Suprapubic skin (tissue), 4 donors: ENCODE measurements at regions not wholly inside any gene's neighbourhood (a gene's known extent, or its start where the extent isn't known, plus 50 kb on each side); places are given as distances from the start of the nearest gene placed in this dataset.

ENCODE experiments used
- DNase-seq, 2 donors: peaks; one replicate each; pipeline ENCODE4 v3.0.0-alpha.2; 2019; ENCODE audit warnings: low spot score in 2 of 2
- H3K27ac ChIP-seq: fragments of 200-600 bp; sonication (generic); one replicate; pipeline ENCODE4 v1.5.1; 2019
- H3K27me3 ChIP-seq: fragments of 200-600 bp; sonication (generic); one replicate; pipeline ENCODE4 v1.5.1; 2019
- H3K36me3 ChIP-seq: fragments of 200-600 bp; sonication (generic); one replicate; pipeline ENCODE4 v1.5.1; 2019
- H3K4me1 ChIP-seq: fragments of 200-600 bp; sonication (generic); one replicate; pipeline ENCODE4 v1.5.1; 2019
- H3K4me3 ChIP-seq: fragments of 200-600 bp; sonication (generic); one replicate; pipeline ENCODE4 v1.5.1; 2019; ENCODE audit warnings: mild to moderate bottlenecking
- H3K9me3 ChIP-seq: fragments of 200-600 bp; sonication (generic); one replicate; pipeline ENCODE4 v1.5.1; 2019
- EP300 ChIP-seq: sonication (generic); formaldehyde crosslinking; IDR thresholded peaks from one replicate; pipeline ENCODE4 v1.6.1; 2017; ENCODE audit warnings: antibody characterized with exemption
- POLR2A ChIP-seq, 2 donors: fragments of 450-650 bp; IDR thresholded peaks; one replicate each; pipeline ENCODE4 v1.6.1; 2017; ENCODE audit warnings: antibody characterized with exemption in 2 of 2, mild to moderate bottlenecking in 2 of 2, moderate library complexity in 2 of 2
- POLR2AphosphoS5 ChIP-seq, 3 donors: sonication (generic); formaldehyde crosslinking; IDR thresholded peaks; one replicate each; pipeline ENCODE4 v1.6.1; 2017; ENCODE audit warnings: antibody characterized with exemption in 3 of 3
- WGBS: methylation state at CpG from one replicate; pipeline ENCODE4 v1.1.5; 2018; 5-methylcytosine and 5-hydroxymethylcytosine counted together
- TF ChIP-seq, protein P1 (sequence below), 2 donors: fragments of 200-600 bp in 1 of 2; fragments of 450-650 bp in 1 of 2; sonication (generic) in 1 of 2; IDR thresholded peaks; one replicate each; pipeline ENCODE4 v1.5.1; 2016 to 2019; ENCODE audit warnings: antibody characterized with exemption in 2 of 2, mild to moderate bottlenecking in 1 of 2, moderate library complexity in 1 of 2

DNA sequence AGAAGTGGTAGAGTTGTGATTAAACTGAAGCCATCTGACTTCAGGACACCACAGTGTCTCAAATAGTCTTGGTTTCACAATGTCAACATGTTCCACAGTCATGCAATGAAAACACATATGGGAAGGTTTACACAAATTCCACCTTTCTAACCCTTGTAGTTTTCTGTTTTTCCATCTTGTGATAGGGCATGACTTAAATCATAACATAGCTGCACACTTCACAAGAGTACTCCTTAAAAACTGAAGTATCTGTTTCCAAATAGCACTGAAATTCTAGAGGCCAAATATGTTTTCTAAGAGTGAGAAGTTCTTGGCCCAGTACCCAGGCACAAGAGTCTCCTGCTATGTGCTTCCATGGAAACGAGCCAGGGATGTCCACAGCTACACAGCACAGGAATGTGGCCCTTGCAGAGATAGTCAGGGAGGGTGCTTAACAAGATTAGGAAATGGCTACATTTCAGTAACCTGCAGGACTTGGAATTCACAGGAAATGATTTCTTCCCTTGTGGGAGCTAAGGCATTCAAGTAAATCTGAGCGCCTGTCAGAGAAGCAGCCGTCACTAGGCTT, 269.1 kb downstream of the NDFIP2 start:
- H3K9me3 ChIP-seq, result no peaks in the 10 kb centered on the region
- H3K27me3 ChIP-seq, result no peaks in the 10 kb centered on the region
- H3K36me3 ChIP-seq, result no peaks in the 10 kb centered on the region
- 26% methylated on average over 3 of the region's 3 CpGs for WGBS
- peak in 1 of 2 donors; percentile 72 for DNase-seq
- peak overlapping the region; percentile 28 for H3K27ac ChIP-seq
- TF ChIP-seq, protein P1, sequence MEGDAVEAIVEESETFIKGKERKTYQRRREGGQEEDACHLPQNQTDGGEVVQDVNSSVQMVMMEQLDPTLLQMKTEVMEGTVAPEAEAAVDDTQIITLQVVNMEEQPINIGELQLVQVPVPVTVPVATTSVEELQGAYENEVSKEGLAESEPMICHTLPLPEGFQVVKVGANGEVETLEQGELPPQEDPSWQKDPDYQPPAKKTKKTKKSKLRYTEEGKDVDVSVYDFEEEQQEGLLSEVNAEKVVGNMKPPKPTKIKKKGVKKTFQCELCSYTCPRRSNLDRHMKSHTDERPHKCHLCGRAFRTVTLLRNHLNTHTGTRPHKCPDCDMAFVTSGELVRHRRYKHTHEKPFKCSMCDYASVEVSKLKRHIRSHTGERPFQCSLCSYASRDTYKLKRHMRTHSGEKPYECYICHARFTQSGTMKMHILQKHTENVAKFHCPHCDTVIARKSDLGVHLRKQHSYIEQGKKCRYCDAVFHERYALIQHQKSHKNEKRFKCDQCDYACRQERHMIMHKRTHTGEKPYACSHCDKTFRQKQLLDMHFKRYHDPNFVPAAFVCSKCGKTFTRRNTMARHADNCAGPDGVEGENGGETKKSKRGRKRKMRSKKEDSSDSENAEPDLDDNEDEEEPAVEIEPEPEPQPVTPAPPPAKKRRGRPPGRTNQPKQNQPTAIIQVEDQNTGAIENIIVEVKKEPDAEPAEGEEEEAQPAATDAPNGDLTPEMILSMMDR (IDR thresholded peaks at IDR 0.05), result no peak
- TF ChIP-seq POLR2AphosphoS5 (IDR thresholded peaks at IDR 0.05) (no peak), EP300 (no peak), POLR2A (IDR thresholded peaks at IDR 0.05) (no peak)
- H3K4me1 ChIP-seq, result peaks cover 21% of the 10 kb centered on the region
- H3K4me3 ChIP-seq, result no peak overlapping the region

DNA sequence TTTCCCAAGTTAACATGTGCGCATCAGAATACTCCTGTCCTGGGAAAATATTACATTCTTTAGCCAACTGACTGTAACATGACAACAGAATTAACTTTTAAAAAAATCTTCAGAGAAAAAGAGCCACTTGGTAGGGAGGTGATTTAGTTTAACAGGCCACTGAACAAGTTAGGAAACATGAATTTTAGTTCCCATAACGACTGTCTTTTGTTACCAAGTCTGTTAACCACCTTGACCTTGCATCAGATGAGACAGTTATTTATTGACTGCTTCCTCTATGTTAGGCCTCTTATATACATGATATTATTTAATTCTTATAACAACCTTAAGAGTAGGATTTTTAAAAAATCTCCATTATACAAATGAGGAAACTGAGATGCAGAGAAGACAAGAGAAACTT, 268.6 kb downstream of the NDFIP2 start:
- no peak for DNase-seq
- WGBS, result 45% methylated on average over 2 of the region's 2 CpGs
- no peak for TF ChIP-seq EP300
- TF ChIP-seq, protein P1 (IDR thresholded peaks at IDR 0.05), result no peak
- no peak for TF ChIP-seq POLR2A (IDR thresholded peaks at IDR 0.05)
- no peak for TF ChIP-seq POLR2AphosphoS5 (IDR thresholded peaks at IDR 0.05)

DNA sequence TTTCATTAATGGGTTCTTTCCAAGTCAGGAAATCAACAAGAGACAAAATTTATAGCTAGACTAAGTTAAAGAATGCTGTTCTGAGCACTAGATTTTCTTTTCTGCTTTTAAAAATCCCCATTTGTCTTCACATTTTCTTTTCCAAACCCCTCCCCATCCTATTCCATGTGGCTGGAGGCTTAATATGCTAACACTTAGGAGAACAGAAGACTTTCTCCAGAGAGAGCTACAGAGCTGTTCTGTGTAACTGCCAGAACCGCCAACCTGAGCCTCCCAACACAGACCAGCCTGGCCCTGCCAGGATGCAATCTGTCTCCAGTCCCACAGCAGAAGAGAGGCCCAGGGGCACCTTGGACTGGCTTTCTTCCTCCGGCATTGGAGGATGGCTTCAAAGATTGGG, 264.1 kb downstream of the NDFIP2 start:
- TF ChIP-seq POLR2AphosphoS5 (IDR thresholded peaks at IDR 0.05) (no peak), EP300 (no peak)
- TF ChIP-seq, protein P1 (IDR thresholded peaks at IDR 0.05), result no peak
- H3K27me3 ChIP-seq, result no peaks in the 10 kb centered on the region
- H3K27ac ChIP-seq, result no peak overlapping the region
- peaks cover 38% of the 10 kb centered on the region for H3K4me1 ChIP-seq
- no peak overlapping the region for H3K4me3 ChIP-seq
- no peaks in the 10 kb centered on the region for H3K36me3 ChIP-seq
- DNase-seq, result no peak
- 35% methylated on average over 2 of the region's 2 CpGs for WGBS
- H3K9me3 ChIP-seq, result no peaks in the 10 kb centered on the region

More for the DNA sequence above, 268.6 kb downstream of the NDFIP2 start:
- Histone ChIP-seq H3K4me3 (no peak overlapping the region), H3K27ac (peak overlapping the region; percentile 28), H3K4me1 (peaks cover 26% of the 10 kb centered on the region), H3K9me3 (no peaks in the 10 kb centered on the region), H3K27me3 (no peaks in the 10 kb centered on the region), H3K36me3 (no peaks in the 10 kb centered on the region)

DNA sequence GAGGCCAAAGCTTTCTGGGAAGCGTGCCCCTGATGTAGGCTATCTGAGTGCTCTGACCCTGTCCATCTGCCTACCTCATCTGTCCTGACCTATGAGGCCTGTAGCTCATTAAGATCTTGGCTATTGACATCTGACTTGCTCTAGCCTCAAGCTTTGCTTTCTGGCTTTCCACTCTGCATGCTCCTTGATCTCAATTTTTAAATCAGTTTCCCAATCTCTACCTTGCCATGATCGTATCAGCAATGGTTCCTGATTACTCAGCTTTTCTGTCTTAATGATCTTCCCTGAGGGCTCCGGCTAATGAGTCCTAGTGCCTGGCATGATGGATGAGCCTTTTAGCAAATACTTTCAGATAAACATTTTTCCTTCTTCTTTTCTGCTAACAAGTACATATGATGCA, 262.0 kb downstream of the NDFIP2 start:
- H3K27me3 ChIP-seq, result no peaks in the 10 kb centered on the region
- WGBS, result 53% methylated on average over 3 of the region's 3 CpGs
- H3K36me3 ChIP-seq, result no peaks in the 10 kb centered on the region
- peaks cover 23% of the 10 kb centered on the region for H3K4me1 ChIP-seq
- TF ChIP-seq POLR2AphosphoS5 (IDR thresholded peaks at IDR 0.05) (no peak), EP300 (no peak)
- TF ChIP-seq, protein P1 (IDR thresholded peaks at IDR 0.05), result no peak
- no peak for DNase-seq
- H3K9me3 ChIP-seq, result no peaks in the 10 kb centered on the region
- no peak overlapping the region for H3K27ac ChIP-seq
- no peak overlapping the region for H3K4me3 ChIP-seq

DNA sequence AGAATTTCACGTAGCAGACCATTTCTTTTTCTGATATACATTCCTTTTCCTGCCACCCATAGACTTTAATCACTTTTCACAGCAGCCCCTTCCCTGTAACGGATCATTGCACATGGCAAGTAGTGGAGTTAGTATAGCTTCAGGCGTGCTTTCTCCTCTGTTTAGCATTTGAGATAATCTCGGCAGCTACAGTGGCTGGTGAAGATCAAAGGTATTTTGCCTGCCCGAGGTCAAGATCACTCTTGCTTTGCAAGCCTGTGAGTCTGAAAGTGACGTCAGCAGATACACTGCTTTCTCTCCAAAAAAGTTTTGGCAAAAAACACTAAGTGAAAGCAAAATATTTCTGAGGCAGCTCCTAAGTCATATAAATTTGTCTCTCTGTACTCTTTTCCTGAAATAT, 260.0 kb downstream of the NDFIP2 start:
- H3K36me3 ChIP-seq, result no peaks in the 10 kb centered on the region
- no peak for DNase-seq
- no peaks in the 10 kb centered on the region for H3K27me3 ChIP-seq
- H3K9me3 ChIP-seq, result no peaks in the 10 kb centered on the region
- TF ChIP-seq EP300 (no peak), POLR2A (IDR thresholded peaks at IDR 0.05) (no peak), POLR2AphosphoS5 (IDR thresholded peaks at IDR 0.05) (no peak)
- TF ChIP-seq, protein P1 (IDR thresholded peaks at IDR 0.05), result no peak
- H3K27ac ChIP-seq, result no peak overlapping the region
- H3K4me1 ChIP-seq, result peaks cover 23% of the 10 kb centered on the region
- 33% methylated on average over 6 of the region's 6 CpGs for WGBS
- H3K4me3 ChIP-seq, result no peak overlapping the region
